GM12872 (cell line): ENCODE measurements at regions not wholly inside any gene's neighbourhood (a gene's known extent, or its start where the extent isn't known, plus 50 kb on each side); places are given as distances from the start of the nearest gene placed in this dataset.

Experiments
- CTCF ChIP-seq: IDR thresholded peaks from 3 replicates; pipeline ENCODE4 v1.5.1; 2011; ENCODE audit warnings: low read depth, mild to moderate bottlenecking, low read length, moderate library complexity; ENCODE audit not compliant: insufficient read depth

GRCh38 chr13:50646070-50646469, 197.4 kb downstream of the DLEU7 start:
- no peak for TF ChIP-seq CTCF

GRCh38 chr13:50649211-50649610, 194.3 kb downstream of the DLEU7 start:
- no peak for TF ChIP-seq CTCF

- no peak for TF ChIP-seq CTCF
Measured at GRCh38 chr13:50650592-50651504, 192.6 kb downstream of the DLEU7 start.

GRCh38 chr13:50651922-50652321, 191.6 kb downstream of the DLEU7 start:
- TF ChIP-seq CTCF: no peak

GRCh38 chr13:50654331-50654730, 189.2 kb downstream of the DLEU7 start:
- TF ChIP-seq CTCF: no peak

GRCh38 chr13:50664951-50665350, 178.5 kb downstream of the DLEU7 start:
- TF ChIP-seq CTCF: no peak

GRCh38 chr13:50668049-50668448, 175.4 kb downstream of the DLEU7 start:
- TF ChIP-seq CTCF: no peak
